HG02973 (cell line): ENCODE measurements at regions not wholly inside any gene's neighbourhood (a gene's known extent, or its start where the extent isn't known, plus 50 kb on each side); places are given as distances from the start of the nearest gene placed in this dataset.
"Not testable (repeated sequence)": the region's sequence is repeated elsewhere in the genome, so short reads cannot be mapped to it uniquely, and the experiment has no call there.

Experiments used
- ATAC-seq: cut with Tn5 transposase; IDR thresholded peaks from one replicate; pipeline ENCODE4 v1.9.1; 2021; ENCODE audit warnings: moderate library complexity; ENCODE audit not compliant: unreplicated experiment

GRCh38 chr13:109336730-109337129 is 449.7 kb downstream of the IRS2 start:
- ATAC-seq: no peak

- no peak for ATAC-seq
These were observed 452.3 kb downstream of the IRS2 start for GRCh38 chr13:109333893-109334651.

DNA sequence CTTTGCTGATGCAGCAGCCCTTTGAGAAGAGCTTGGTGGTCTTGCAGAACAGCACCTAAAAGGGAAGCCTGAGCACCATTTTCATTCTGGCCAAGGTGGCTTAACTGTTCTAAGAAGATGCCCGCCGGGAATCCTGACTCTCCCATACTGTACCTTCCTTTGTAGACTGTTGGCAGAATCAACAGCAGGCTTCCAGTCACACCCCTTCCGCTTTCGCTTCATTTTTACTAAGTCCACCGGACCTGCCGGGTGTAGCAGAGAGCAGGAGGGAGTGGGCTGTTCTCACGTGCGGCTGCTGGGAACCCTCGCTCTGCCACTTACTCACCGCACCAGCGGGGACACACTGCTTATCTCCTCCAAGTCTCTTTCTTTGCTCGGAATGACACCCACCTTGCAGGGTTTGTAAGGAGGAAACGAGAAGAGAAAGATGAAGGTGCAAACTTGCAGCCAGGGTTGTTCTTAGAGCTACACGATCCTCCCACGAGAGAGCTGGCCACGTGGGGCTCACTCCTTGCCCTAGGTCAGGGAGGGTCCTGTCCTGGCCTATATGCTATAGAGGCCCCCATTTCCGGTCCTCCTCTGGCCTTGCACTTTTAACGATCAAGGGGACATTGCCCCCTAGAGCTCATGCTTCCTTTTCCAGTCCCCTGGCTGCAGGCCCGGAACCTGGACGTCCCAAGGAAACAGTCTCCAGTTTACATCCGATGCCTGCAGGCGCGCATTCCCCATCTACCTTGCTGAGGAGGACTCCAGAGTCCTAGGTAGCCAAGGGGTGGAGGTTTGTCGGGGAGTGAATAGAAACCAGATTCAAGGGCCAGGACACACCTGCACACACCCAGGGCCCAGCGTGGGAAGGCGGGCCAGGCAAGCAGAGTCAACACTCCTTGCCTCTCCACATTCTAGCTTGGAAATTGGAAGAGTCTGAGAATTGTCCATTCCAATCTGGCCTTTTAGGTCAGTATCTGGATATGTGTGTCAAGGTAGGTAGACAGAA is 453.6 kb downstream of the IRS2 start:
- ATAC-seq: no peak

DNA sequence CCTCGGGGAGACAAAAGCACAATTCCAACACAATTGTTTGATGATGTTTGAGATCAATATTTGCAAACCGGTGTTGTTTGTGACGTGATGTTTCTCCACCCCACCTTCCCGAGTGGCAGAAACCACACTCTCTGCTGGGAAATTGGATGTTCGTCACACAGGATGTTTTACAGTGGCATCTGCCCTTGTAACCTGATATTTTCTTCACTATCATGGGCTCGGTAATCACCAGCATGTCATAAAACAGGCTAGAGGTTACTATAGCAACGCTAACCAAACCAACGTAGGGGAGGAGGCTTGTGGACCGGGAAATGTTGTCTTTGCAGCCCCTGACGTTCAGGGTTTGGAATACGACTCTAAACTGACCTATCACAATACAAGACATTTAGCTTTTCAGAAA is 454.5 kb downstream of the IRS2 start:
- no peak for ATAC-seq

DNA sequence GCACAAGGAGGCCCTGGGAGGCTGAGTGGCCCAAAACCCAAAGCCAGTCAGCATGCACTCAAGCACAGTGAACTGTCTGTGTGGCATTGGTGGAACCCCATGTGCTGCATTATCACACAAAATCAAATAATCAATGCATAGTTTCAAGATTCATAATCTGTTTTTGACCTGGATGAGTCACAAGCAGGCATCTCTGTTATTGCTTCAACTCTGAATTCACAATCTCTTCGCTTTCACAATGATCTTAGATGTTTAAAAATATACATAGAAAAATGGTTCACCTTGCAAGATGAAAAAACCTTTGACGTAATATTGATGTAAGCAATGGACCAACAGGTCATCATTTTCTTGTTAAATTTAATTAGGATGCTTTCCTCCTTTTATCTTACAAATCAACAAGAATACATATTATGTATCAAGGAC is 455.4 kb downstream of the IRS2 start:
- ATAC-seq: no peak

DNA sequence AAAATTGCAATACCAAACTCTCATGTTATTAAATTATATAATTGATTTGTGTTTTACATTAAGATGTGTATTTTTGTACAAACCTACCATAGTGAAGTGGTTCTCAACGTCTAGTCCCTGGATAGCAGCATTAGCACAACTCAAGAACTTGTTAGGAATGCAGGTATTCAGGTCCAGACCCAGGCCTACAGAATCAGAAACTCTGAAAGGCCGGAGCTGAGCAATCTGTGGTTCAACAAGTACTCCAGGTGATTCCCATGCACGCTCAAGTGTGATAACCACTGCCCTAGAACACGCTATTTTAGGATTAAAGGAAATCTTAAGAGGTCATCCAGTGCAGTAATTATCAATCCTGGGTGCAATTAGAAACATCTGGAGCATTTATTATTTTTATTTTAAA is 456.3 kb downstream of the IRS2 start:
- no peak for ATAC-seq

- no peak for ATAC-seq
These were observed 457.2 kb downstream of the IRS2 start for GRCh38 chr13:109329175-109329574.

GRCh38 chr13:109326601-109327000 is 459.8 kb downstream of the IRS2 start:
- ATAC-seq: no peak

DNA sequence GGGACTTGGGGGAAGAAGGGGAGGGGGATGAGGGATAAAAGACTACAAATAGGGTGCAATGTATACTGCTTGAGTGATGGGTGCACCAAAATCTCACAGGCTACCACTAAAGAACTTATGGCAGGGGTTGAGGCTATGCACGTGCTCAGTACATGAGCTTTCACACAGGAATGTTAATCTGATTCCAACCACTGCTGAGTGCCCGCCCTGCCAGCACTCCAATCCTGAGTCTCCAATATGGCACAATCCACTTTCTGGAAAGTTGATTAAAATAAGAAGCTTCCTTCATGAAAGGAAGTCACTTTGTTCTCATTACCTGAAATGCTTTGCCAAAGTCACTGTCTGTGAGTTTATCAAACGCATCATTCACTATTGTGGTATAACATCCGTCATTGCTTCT is 463.0 kb downstream of the IRS2 start:
- ATAC-seq: no peak

- no peak for ATAC-seq
These were observed 467.3 kb downstream of the IRS2 start for GRCh38 chr13:109318945-109319590.

- ATAC-seq: no peak
These were observed 470.9 kb downstream of the IRS2 start for GRCh38 chr13:109315481-109315880.

- ATAC-seq: no peak
These were observed 472.3 kb downstream of the IRS2 start for GRCh38 chr13:109314101-109314500.

GRCh38 chr13:109312399-109312798 is 474.0 kb downstream of the IRS2 start:
- ATAC-seq: no peak

DNA sequence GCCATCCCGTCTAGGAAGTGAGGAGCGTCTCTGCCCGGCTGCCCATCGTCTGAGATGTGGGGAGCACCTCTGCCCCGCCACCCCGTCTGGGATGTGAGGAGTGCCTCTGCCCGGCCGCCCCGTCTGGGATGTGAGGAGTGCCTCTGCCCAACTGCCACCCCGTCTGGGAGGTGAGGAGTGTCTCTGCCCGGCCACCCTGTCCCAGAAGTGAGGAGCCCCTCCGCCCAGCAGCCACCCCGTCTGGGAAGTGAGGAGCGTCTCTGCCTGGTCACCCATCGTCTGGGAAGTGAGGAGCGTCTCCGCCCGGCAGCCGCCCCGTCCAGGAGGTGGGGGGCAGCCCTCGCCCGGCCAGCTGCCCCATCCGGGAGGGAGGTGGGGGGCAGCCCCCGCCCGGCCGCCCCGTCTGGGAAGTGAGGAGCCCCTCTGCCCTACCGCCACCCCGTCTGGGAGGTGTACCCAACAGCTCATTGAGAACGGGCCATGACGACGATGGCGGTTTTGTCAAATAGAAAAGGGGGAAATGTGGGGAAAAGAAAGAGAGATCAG is 474.9 kb downstream of the IRS2 start:
- not testable (repeated sequence) for ATAC-seq

- no peak for ATAC-seq
These were observed 476.6 kb downstream of the IRS2 start for GRCh38 chr13:109309625-109310363.

DNA sequence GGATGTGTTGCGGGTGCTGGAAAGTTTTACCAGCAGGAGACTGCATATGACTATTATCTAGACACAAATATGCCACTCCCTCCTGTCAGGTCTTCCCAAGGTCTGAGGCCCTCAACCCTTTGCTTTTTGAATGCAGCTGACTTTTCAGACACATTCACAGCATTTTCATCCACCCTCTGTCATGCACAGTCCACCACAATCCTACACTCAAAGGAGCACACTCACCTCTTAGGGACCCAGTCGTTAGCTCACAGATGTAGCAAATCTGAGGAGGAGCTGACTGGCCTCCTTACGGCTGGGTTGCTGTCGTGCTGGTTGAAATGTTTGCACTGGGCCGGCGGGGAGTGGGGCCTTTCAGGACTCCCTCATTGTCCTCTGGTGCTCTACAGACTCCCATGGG is 479.4 kb downstream of the IRS2 start:
- ATAC-seq: no peak

DNA sequence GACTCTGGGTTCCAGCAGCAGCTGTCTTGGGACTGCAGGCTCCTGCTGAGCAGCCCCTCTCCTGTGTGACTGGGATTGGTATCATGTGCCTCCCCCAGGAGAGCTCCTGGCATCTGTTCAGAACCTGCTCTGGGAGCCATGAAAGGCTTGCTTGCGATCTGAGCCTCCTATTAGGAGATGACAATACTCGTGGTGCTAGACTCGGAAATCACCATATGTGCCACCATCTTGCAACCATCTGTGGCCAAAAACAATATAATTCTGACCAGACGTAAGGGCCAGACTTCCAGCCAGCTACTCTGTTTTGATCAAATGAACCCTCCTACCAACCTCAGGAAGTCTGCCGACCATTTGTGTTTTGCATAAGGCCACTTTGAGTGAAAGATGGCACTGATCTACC is 484.7 kb downstream of the IRS2 start:
- ATAC-seq: no peak

DNA sequence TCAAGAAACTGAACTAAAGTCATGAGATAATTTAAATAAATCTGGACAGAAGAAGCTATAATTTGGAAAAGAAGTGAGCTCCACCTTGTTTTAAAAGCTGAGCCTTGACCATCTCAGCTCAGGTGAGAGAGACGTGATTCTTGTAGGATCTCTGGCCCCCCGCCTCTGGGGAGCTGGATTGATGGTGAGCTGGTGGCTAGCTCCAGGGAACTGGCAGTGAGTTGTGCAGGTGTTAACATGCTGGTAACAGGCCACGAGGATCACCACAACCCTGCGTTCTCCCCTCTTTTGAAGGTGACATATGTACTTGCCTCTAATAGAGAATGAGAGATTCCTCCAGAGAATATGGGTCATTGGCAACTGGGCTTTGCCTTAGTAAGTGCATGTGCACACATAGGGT is 485.1 kb downstream of the IRS2 start:
- no peak for ATAC-seq

GRCh38 chr13:109297628-109298027 is 488.8 kb downstream of the IRS2 start:
- ATAC-seq: no peak

- ATAC-seq: no peak
These were observed 493.2 kb downstream of the IRS2 start for GRCh38 chr13:109293166-109293565.
